Upper lobe of left lung (tissue), 6 donors: ENCODE measurements at regions not wholly inside any gene's neighbourhood (a gene's known extent, or its start where the extent isn't known, plus 50 kb on each side); places are given as distances from the start of the nearest gene placed in this dataset.

Source experiments
- ATAC-seq, 2 donors: fragments of 200-7000 bp; cut with Tn5 transposase; one replicate each; pipeline ENCODE4 v1.9.1; 2022; ENCODE audit warnings: mild to moderate bottlenecking in 2 of 2, moderate library complexity in 2 of 2; ENCODE audit not compliant: low FRiP score in 2 of 2
- DNase-seq, 2 donors: peaks; one replicate each; pipeline ENCODE4 v3.0.0-alpha.2; 2019 to 2020
- H3K27ac ChIP-seq, 4 donors: fragments of 200-600 bp; sonication (generic); one replicate each; pipeline ENCODE4 v1.5.1; 2016 to 2019
- H3K27me3 ChIP-seq, 4 donors: fragments of 200-600 bp; sonication (generic); one replicate each; pipeline ENCODE4 v1.5.1; 2017 to 2019
- H3K36me3 ChIP-seq, 4 donors: fragments of 200-600 bp; sonication (generic); one replicate each; pipeline ENCODE4 v1.5.1; 2016 to 2019
- H3K4me1 ChIP-seq, 4 donors: fragments of 200-600 bp; sonication (generic); one replicate each; pipeline ENCODE4 v1.5.1; 2018 to 2019
- H3K4me3 ChIP-seq, 4 donors: fragments of 200-600 bp; sonication (generic); one replicate each; pipeline ENCODE4 v1.5.1; 2017 to 2019; ENCODE audit warnings: mild to moderate bottlenecking in 2 of 4, moderate library complexity in 1 of 4
- H3K9me3 ChIP-seq, 4 donors: fragments of 200-600 bp; sonication (generic); one replicate each; pipeline ENCODE4 v1.5.1; 2018 to 2019
- EP300 ChIP-seq, 4 donors: sonication (generic); formaldehyde crosslinking; IDR thresholded peaks; one replicate each; pipeline ENCODE4 v1.5.1; 2017; ENCODE audit warnings: antibody characterized with exemption in 4 of 4, control low read depth in 2 of 4
- POLR2A ChIP-seq, 4 donors: fragments of 450-650 bp; IDR thresholded peaks; one replicate each; pipeline ENCODE4 v1.5.1; 2016 to 2017; ENCODE audit warnings: antibody characterized with exemption in 4 of 4, mild to moderate bottlenecking in 2 of 4
- POLR2AphosphoS5 ChIP-seq, 2 donors: sonication (generic); formaldehyde crosslinking; IDR thresholded peaks; one replicate each; pipeline ENCODE4 v1.5.1; 2017; ENCODE audit warnings: antibody characterized with exemption in 2 of 2
- WGBS, 2 donors: methylation state at CpG; one replicate each; pipeline ENCODE4 v1.1.5; 2017 to 2018; 5-methylcytosine and 5-hydroxymethylcytosine counted together
- small RNA-seq, 4 donors: library from RNA; depleted of rRNA; stranded (forward); fragments of <200 nt; gene quantifications; one replicate each; pipeline ENCODE3, GENCODE V24; 2016
- TF ChIP-seq, protein P1 (sequence below), 6 experiments: fragments of 450-650 bp in 4 of 6; fragments of 200-600 bp in 2 of 6; sonication (generic) in 2 of 6; IDR thresholded peaks; one replicate each; pipeline ENCODE4 v1.5.1; 2016 to 2019; ENCODE audit warnings: antibody characterized with exemption in 6 of 6
- donor health status: DM: no; HTN: no; CAD: no; lungs with moderate emphysema.
- donor health status: DM: no; HTN: yes; CAD: no; lungs with severe emphysema.

GRCh38 chr10:28481968-28482367 is 51.0 kb upstream of the WAC start:
- ATAC-seq = no peak
- 94 to 100% methylated on average over 1 of the region's 1 CpG for WGBS, 2 donors

More at GRCh38 chr10:28481968-28482367, 51.0 kb upstream of the WAC start:
- Histone ChIP-seq H3K4me3 (no peak overlapping the region), H3K27me3 (no peaks in the 10 kb centered on the region), H3K9me3 (no peaks in the 10 kb centered on the region), H3K27ac (no peak overlapping the region), H3K4me1 (peaks cover 0 to 6% (median 2%) of the 10 kb centered on the region in 4 donors), H3K36me3 (no peaks in the 10 kb centered on the region)
- TF ChIP-seq POLR2AphosphoS5 (IDR thresholded peaks at IDR 0.05) = no peak
- TF ChIP-seq, protein P1, sequence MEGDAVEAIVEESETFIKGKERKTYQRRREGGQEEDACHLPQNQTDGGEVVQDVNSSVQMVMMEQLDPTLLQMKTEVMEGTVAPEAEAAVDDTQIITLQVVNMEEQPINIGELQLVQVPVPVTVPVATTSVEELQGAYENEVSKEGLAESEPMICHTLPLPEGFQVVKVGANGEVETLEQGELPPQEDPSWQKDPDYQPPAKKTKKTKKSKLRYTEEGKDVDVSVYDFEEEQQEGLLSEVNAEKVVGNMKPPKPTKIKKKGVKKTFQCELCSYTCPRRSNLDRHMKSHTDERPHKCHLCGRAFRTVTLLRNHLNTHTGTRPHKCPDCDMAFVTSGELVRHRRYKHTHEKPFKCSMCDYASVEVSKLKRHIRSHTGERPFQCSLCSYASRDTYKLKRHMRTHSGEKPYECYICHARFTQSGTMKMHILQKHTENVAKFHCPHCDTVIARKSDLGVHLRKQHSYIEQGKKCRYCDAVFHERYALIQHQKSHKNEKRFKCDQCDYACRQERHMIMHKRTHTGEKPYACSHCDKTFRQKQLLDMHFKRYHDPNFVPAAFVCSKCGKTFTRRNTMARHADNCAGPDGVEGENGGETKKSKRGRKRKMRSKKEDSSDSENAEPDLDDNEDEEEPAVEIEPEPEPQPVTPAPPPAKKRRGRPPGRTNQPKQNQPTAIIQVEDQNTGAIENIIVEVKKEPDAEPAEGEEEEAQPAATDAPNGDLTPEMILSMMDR (IDR thresholded peaks at IDR 0.05) = no peak
- TF ChIP-seq EP300 (IDR thresholded peaks at IDR 0.05) = no peak
- TF ChIP-seq POLR2A (IDR thresholded peaks at IDR 0.05) = no peak
- no peak for DNase-seq

Small RNAs in the stretch of these regions (small RNA-seq; reads per million reads assigned to genes)
- gene RF00012 = 0 reads per million in 4 donors
